ENCODE measurements at regions not wholly inside any gene's neighbourhood (a gene's known extent, or its start where the extent isn't known, plus 50 kb on each side); places are given as distances from the start of the nearest gene placed in this dataset.

DNA sequence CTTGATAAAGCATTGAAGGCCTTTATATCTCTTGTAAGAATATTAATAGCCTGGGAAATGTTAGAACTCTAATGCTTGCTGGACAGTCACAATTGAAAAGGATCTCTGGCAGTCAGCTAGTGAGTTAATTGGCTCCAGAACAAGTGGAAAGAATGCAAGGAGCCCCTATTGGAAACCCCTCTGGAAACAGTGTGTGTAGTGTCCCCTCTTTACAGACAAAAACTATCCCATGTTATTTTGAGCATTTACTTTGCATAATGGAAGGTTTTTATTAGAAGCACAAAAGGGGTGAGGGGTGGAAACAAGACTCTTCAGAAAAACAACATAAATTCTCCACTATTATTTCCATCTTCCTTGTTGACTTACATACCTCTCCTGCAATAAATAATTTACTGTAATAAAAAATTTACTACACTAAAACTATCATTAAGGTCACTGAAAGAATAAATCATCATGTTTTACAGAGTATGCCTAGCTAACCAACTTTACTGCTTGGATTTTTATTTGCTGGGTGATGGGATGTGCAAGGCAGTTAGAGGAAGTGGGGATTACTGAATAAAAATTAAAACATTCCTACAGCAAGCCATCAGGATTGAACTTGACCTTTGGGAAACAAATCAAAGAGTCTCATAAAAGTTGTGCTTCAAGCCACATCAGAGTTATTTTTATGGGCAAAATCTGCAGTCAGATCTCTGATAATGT is 610.4 kb downstream of the TBC1D4 start:
- no peak for DNase-seq (ENCODE audit: low read depth)

DNA sequence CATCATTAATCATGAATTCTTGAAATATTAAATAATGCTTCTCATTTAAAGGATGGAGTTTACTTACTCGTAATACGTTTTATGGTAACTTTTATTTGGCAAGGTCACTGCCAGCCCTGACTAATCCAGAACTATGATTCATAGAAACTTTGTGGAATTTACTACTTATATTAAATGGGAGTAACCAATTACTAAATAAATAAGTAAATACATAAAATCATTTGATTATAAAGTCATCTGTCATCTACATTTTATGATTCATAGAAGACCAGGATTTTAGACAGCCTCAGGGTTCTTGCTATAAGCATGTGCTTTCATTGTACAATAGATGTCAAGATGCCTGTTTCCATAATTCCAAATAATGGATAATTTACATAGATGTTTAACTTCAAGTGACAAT is 611.1 kb downstream of the TBC1D4 start:
- DNase-seq (ENCODE audit: low read depth): no peak

DNA sequence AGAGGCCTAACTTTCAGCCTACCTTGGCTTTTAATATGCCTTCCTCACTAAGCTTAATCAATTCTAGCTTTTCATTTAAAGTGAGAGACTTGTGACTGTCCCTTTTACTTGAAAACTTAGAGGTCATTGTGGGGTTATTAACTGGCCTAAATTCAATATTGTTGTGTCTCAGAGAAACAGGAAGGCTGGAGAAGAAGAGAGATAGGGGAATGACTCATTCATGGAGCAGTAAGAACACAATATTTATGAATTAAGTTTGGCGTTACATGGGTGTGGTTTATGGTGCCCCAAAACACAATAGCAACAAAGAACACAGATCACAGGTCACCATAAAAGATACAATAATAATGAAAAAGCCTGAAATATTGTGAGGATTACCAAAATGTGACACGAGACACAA is 612.1 kb downstream of the TBC1D4 start:
- DNase-seq (ENCODE audit: low read depth): no peak

DNA sequence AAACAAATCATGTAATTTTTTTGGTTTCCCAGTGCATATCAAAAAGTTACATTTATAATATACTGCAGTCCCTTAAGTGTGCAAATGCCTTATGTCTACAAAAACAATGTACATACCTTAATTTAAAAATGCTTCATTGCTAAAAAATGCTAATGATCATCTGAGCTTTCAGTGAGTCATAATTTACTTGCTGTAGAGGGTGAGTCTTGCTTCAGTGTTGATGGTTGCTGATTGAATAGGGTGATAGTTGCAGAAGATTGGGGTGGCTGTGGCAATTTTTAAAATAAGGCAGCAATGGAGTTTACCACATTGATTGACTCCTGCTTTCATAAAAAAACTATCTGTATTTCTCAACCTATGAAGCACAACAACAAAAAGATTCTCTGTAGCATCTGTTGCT is 613.9 kb downstream of the TBC1D4 start:
- no peak for DNase-seq (ENCODE audit: low read depth)

DNA sequence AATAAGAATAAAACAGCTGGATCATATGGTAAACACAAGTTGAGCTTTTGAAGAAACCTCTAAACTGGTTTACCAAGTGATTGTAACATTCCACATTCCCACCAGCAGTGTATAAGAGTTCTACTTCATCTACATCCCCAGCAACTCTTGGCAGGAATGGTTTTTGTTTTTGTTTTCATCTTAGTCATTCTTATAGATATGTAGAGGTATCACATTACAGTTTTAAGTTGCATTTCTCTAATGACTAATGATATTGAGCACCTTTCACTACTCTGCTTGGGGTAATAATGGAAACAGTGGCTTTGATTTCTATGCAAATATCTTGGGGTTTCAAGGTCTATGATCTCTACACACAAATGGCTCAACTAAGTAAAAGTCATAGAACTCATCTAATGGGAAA is 614.5 kb downstream of the TBC1D4 start:
- no peak for DNase-seq (ENCODE audit: low read depth)

DNA sequence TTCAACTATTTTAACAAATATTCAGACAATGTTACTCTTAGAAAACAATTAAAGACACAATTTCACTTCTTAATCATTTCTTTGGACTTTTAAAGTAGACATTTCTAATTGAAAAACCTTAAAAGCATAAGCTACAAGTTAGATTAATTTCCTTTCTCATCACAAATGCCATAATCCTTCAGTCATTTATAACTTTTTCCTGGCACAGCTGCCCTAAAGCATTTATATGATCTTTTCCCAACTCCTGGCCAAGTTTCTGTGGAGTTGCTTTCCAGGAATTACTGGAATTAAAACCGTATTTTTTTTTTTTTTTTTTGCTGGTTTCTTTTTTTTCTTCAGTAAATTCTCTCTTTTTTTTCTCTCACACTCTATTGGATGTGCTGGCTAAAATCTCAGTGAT is 615.9 kb downstream of the TBC1D4 start:
- DNase-seq (ENCODE audit: low read depth): no peak

DNA sequence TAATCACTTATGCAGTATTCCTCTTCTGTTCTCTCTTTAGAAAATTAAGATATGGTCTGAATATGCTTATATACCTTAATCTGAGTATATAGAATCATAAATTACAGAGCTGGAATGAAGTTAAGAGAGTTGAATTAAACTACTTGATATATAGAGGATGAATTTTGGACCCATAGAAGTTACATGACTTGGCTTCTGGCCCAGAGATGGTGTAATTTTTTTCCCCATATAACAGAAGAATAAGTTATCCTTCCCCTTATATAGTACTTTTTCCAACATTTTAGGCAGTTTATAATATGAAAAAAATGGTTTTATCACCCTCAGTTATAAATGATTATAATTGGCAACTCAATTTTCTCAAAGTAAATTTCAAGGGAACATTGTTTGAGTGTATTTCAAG is 616.3 kb downstream of the TBC1D4 start:
- no peak for DNase-seq (ENCODE audit: low read depth)

DNA sequence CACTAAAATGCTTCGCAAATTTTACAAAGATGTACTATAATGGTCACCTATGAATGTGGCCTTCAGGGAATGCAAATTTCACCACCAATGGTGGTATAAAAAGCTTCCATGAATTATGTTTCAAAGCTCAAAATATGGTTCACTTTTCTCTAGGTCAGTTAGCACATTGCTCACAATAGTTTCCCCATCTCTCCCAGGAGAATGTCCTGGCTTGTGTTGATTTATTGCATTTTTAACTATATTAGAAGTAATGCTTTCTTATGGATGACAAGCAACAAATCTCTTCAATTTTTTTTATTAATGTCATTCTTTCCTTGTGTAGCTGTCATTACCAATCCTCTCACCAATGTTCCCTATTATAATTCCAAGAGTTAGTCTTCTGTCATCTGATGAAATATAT is 621.2 kb downstream of the TBC1D4 start:
- DNase-seq (ENCODE audit: low read depth): no peak

DNA sequence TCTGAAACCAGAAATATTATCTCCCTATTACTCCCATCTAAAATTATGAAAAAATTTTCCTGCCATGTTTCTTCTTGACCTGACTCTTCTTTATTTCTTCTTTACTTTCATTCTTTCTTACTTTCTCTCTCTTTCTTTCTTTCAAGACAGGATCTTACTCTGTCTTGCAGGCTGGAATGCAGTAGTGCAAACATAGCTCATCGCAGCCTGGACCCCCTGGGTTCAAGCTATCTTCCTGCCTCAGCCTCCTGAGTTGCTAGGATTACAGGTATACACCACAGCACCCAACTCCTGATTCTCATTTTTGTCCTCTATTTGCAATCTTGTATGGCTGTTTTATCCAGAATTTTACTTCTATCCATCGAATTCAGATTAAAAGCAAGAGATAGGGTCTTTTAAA is 631.1 kb downstream of the TBC1D4 start:
- no peak for DNase-seq (ENCODE audit: low read depth)

DNA sequence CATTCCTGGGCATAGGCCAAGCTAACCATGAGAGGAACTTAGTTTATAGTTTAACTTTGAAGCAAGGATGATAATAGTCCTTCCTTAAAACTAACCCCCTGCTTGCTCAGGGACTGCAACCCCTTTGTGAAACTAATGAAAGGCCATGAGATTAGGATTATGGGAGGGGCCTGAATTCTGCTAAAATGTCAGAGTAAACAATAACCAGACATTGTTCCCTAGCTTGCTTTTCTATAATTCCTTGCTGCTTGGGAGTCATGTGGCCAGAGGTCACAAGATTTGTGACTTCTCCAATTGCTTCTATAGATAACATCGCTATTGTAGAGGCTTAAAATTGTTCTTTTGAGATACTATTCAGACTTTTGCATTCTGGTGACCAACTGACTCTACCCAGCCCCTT is 634.0 kb downstream of the TBC1D4 start:
- DNase-seq (ENCODE audit: low read depth): no peak

DNA sequence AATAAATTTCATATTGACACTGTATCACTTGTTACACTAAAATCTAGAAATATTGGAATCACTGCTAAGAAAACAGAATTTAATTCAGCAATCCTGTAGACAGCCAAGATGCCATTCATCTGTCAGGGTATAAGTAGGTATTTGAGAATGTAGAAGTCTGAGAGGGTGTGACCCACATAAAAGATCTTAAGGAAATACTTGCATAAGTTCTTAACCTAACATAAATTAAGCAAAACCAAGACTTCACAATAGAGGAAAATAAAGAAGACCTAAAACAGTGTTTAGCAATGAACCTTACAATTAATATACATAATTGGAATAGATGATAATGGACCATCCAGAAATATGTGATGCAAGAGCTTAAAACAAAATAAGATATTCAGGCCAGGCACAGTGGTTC is 636.2 kb downstream of the TBC1D4 start:
- DNase-seq (ENCODE audit: low read depth): no peak

DNA sequence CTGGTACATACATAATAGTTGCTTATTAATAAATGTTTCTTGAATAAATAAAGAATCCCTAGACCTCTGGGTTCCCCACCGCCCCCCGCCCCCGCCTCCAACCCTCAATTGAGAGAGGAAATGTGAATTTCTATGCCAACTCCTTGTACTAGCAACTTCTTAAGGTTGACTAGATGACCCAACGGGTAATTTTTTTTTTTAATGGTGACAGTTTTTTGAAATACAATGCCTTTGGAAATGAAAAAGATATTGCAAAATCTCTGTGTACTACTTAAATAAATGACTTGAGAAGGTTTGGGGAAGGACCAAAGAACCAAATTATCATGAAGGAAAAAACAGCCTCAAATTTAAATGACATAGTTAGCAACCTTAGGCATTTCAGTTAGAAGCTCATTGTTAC is 640.3 kb downstream of the TBC1D4 start:
- no peak for DNase-seq (ENCODE audit: low read depth)

DNA sequence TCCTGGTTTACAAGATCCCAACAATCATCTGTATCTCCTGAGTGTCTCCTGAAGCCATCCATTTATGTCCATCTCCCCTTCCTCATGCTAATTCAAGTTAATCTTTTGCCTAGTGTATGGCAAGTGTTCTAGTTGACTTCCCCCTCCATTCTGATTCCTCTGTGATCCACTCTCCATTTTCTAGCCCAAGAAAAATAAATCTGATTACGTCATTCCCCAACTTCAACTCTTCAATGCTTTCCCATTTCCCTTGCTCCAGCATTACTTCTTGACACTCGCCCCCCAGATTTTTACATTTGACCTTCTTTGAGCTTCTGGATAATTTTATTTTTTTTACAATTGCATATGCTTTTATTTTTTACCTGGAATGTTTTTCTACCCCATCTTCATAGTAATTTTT is 640.8 kb downstream of the TBC1D4 start:
- DNase-seq (ENCODE audit: low read depth): no peak

DNA sequence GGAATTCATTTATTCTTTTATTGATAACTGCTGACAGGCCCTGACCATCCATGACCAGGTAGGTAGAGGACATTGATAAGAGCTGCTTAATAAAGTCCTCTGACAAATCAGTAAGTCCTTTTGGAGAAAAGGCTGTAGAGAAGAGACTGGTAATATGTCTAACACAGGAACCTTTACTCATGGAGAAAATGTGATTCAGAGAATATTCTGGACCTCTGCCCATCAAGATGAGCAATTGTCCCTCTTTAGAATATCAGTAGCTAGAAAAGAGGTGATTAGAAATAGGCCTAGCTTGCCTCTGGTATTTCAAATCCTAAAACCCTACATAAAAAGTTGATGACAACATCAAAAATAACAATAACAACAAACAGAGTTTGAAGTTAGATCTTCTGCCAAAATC is 642.3 kb downstream of the TBC1D4 start:
- no peak for DNase-seq (ENCODE audit: low read depth)

DNA sequence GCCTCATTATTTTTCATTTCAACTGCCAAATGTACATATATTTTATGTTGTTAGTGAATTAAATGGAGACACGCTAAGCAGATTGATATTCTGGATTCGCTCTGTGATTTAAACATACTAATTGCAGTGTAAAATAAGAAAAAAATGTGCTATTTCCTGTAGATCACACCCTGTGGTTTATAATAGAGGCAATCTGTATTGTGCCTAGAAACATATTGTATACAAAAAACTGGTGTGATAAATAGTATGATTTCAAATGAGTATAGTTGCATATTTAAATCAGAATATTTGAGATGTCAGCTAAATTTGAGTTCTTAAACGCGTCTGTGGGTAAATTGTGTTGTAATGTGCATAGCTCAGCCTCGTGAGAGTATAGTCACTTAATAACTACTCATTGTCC is 643.9 kb downstream of the TBC1D4 start:
- no peak for DNase-seq (ENCODE audit: low read depth)

DNA sequence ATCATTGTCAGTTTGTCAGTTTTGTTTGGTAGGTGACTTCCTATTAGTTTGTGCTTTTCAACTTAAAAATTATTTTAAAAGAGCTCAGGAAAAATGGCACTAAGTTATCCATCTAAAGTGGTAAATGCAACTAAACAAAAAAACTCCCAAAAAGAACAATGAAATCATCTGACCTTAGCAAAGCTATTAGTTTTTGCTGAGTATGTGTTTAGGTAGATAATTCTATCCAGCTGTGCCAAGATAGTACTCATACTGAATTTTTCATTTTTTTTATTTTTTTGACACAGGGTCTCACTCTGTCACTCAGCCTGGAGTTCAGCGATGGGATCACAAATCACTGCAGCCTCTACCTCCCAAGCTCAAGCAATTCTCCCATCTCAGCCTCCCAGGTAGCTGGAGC is 645.3 kb downstream of the TBC1D4 start:
- no peak for DNase-seq (ENCODE audit: low read depth)

DNA sequence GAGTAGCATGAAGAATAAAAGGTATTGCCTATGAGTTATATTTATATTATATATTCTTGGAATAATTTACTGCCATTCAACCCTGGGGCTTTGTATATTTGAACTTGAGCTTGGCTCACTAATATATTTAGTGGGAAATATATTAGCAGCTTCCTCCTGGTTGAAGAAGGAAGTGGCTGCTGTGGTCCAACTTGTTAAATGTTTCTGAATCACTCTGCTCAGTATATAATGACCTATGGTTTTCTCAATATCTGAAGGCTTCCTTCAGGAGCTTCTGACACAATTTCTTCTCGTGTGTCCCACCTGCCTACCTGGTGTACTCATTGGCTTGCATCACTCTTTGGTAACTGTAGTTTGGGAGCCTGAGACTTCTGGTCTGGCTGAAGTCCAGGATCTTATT is 646.4 kb downstream of the TBC1D4 start:
- DNase-seq (ENCODE audit: low read depth): no peak

DNA sequence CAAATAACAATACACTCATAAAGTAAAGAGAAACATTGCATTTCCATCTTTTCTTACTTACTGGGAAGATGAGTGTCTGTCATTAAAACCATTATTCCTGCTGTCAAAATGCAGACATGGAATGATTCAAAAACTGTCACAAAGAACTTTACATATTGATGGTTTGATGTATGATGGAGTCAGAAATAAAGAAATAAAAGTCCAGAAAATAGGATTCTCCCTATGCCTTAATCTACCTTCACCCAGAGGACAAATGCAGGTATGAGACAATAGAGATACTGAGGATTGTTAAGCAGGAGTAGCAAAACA is 656.1 kb downstream of the TBC1D4 start:
- no peak for DNase-seq (ENCODE audit: low read depth)

DNA sequence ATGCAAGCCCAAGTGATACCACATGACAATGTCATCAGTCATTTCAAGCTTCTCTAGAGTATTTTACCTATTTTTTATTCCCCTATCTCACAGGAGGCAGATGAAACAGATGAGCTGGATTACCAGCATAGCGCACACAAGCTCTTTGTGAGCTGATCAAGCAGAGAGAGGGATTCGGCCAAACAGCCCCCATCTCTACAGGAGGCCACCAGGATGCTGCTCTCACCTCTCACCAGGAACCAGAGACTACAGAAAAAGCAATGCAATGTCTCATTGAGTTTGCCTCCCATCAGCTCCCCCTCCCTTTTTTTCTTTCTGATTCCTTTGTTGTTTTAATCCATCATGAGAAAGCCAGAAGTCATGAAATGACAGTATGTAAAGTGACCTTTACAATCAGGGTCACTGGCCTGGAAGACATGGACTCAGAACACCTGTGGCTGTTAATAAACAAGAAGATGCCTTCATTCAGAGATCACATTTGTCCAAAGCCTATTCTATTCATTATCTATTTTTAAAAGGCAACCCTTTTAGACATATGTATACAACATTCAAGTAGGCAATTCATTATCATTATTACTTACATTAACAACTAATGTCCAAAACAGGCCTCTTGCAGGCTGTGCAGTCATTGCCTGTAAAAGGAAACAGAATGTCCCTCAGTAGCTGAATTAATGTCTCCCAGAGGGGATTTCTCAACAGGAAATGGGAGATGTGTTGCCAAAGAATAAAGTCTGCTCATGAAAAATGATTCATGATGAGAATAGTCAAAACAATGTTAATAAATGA is 656.6 kb downstream of the TBC1D4 start:
- no peak for DNase-seq (ENCODE audit: low read depth)

DNA sequence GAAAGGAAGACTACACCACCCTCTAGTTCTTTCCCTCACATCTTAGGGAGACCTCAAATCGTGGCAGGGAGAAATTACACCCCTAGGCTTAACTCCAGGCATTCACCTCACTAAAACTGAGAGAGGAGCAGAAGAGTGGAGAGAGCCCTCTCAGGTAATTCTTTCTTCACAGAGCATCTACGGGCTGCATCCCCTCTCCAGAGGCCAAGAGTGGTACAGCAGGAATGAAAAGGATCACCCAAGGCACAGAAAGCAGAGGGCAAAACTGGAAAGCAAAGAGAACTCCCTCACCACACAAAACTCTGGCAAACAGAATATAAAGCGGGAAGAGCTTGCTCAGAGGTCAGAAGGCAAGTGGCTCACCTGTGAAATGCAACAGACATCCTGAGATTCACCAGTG is 661.2 kb downstream of the TBC1D4 start:
- DNase-seq (ENCODE audit: low read depth): no peak

DNA sequence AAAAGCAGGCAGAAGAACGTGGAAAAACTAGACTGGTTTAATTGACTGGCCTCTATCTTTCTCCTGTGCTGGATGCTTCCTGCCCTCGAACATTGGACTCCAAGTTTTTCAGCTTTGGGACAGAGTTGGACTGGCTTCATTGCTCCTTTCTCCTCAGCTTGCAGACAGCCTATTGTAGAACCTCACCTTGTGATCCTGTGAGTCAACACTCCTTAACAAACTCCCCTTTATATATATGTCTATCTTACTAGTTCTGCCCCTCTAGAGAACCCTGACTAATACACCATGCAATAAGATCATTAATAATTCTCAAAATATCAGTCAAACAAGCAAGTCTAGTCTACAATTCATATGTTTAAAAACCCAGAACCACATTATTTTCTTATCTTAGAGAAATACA is 662.4 kb downstream of the TBC1D4 start:
- DNase-seq (ENCODE audit: low read depth): no peak

DNA sequence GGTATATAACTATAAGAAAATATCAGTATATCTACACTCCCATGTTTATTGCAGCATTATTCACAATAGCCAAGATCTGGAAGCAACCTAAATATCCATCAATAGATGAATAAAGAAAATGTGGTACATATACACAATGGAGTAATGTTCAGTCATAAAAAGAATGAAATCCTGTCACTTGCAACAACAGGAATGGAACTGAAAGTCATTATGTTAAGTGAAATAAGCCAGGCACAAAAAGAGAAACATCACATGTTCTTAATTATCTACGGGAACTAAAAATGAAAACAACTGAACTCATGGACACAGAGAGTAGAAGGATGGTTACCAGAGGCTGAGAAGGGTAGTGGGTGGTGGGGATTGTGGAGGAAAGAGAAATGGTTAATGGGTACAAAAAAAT is 665.2 kb downstream of the TBC1D4 start:
- no peak for DNase-seq (ENCODE audit: low read depth)

DNA sequence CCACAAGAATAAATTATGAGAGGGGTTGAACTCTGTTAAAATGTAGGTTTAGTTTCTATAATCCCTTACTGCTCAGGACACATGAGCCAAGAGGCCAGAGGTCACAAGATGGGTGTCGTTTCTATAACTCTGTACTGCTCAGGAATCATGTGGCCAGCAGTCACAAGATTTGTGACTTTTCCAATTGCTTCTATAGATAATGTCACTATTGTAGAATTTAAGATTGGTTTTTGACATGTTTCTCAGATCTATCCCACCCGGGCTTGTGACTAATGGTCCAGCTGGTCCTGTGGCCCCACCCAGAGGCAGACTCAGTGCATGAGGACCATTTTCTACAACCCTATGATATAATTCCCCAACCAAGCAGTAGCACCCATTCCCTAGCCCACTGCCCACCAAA is 662.0 kb upstream of the KLF12 start:
- no peak for DNase-seq (ENCODE audit: low read depth)

DNA sequence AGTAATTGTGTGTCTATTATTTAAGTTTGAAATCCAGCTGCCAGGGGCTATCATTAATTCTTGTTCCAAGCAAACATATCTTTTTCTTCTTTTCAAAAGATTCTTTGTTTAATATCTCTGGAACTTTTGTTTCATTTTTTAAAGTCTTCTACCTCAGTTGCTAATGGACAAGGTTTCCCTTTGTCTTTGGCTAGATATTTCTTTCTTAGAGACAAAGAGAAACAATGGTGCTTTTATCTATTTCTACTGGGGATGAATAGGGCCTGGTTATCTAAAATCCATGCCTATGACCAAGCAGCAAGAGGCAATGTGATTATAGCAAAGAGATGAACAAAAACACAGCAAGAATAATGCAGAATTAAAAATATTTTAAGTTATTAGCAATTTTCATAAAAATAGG is 661.3 kb upstream of the KLF12 start:
- no peak for DNase-seq (ENCODE audit: low read depth)
